ENCODE measurements at regions not wholly inside any gene's neighbourhood (a gene's known extent, or its start where the extent isn't known, plus 50 kb on each side); places are given as distances from the start of the nearest gene placed in this dataset.
"Not testable (repeated sequence)": the region's sequence is repeated elsewhere in the genome, so short reads cannot be mapped to it uniquely, and the experiment has no call there.

DNA sequence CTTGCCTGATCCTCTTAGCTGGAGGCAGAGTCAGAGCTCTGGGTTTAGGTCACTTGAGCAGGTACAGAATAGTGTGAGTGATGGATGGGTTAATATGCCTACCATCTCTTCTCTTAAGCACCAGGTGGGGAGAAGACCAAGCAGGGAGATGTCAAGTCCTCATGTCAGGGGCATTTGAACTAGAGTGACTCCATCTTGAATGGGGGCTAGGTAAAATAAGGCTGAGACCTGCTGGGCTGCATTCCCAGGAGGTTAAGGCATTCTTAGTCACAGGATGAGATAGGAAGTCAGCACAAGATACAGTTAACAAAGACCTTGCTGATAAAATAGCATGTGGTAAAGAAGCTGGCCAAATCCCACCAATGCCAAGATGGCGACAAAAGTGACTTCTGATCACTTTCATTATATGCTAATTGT, 77.4 kb upstream of the BTG3 start:
- H3K36me3 ChIP-seq, result no peaks in the 10 kb centered on the region
- peaks cover 4% of the 10 kb centered on the region for H3K4me1 ChIP-seq (ENCODE audit: insufficient read depth)
- TF ChIP-seq POLR2A (IDR thresholded peaks at IDR 0.05) (no peak), EP300 (IDR thresholded peaks at IDR 0.05) (no peak), CTCF (IDR thresholded peaks at IDR 0.05) (no peak)
- no peak overlapping the region for H3K27ac ChIP-seq
- H3K9me3 ChIP-seq, result no peaks in the 10 kb centered on the region
- 75 to 87% (median 83%) methylated on average over 1 of the region's 1 CpG for WGBS, 3 donors
- no peaks in the 10 kb centered on the region for H3K27me3 ChIP-seq
- DNase-seq, result no peak
- intact Hi-C loops (cut with DNase I), result no loop called here
- H3K4me3 ChIP-seq, result no peak overlapping the region

GRCh38 chr21:17688912-17689874, 76.5 kb upstream of the BTG3 start:
- 28 to 38% (median 36%) methylated on average over 13 of the region's 13 CpGs for WGBS, 3 donors
- no peaks in the 10 kb centered on the region for H3K27me3 ChIP-seq
- no peak overlapping the region for H3K27ac ChIP-seq
- H3K36me3 ChIP-seq, result no peaks in the 10 kb centered on the region
- intact Hi-C loops (cut with DNase I), result loop anchor here in 1 of 4 donors (10.0 kb wide), 1 partner anchor 236 kb away; no protein-coding TSS in a partner anchor
- DNase-seq, result peak; percentile 32 to 74 (median 35)
- TF ChIP-seq CTCF (IDR thresholded peaks at IDR 0.05) (no peak), POLR2A (IDR thresholded peaks at IDR 0.05) (no peak), EP300 (IDR thresholded peaks at IDR 0.05) (no peak)
- H3K9me3 ChIP-seq, result no peaks in the 10 kb centered on the region
- no peak overlapping the region for H3K4me3 ChIP-seq
- H3K4me1 ChIP-seq (ENCODE audit: insufficient read depth), result peaks cover 4% of the 10 kb centered on the region

DNA sequence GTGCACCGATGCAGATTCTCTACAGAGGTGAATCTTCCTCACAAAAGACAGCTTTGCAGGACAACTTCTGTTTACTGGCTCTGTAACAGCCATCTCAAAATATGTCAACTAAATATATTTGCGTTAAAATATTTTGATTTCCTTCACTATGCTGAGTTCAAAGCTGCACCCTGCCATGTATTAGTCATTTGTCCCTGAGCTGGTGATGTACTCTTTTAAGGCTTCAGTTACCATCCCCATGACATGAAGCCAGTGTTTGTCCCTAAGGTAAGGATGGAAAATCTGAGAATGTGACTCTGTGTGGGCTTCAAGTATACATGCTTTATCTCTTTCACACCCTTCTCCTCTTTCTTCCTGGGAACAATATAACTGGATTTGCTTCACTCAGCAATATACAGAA, 70.2 kb upstream of the BTG3 start:
- no peak for DNase-seq
- Histone ChIP-seq H3K4me3 (no peak overlapping the region), H3K27ac (no peak overlapping the region), H3K4me1 (ENCODE audit: insufficient read depth) (no peaks in the 10 kb centered on the region), H3K9me3 (no peaks in the 10 kb centered on the region), H3K27me3 (no peaks in the 10 kb centered on the region), H3K36me3 (no peaks in the 10 kb centered on the region)
- intact Hi-C loops (cut with DNase I), result loop anchor here in 3 of 4 donors (5.0 to 10.0 kb wide), 3 partner anchors 234 to 242 kb away; no protein-coding TSS in a partner anchor
- no peak for TF ChIP-seq CTCF (IDR thresholded peaks at IDR 0.05)
- no peak for TF ChIP-seq POLR2A (IDR thresholded peaks at IDR 0.05)
- TF ChIP-seq EP300 (IDR thresholded peaks at IDR 0.05), result no peak
- 48 to 64% (median 54%) methylated on average over 2 of the region's 2 CpGs for WGBS, 3 donors

DNA sequence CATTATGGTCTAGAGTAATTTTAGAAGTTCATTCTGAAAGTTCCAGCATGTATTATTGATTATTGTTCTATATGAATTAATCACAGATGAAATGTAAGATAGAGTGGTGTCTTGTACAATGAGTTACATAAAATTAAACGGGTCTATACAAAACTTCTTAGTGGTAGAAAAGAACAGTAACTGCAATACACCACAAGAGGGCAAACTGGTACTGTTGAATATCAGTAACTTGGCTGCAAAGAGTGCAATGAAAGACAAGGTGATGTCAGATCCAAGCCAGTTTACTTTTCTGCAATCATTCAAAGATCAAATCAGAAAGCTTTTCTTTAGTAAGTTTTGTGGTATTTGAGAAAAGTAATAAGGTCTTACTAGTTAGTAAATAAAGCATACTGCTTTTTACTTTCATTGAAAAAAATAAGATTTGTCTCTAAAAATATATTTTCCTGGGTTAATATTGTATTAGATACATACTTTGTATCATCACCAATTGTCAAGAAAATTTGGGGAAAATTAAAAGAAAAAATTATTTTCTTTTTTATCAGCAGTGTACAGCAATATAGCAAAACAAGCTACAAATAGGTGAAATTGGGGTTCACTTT, 66.4 kb upstream of the BTG3 start:
- Histone ChIP-seq H3K36me3 (no peaks in the 10 kb centered on the region), H3K27me3 (no peaks in the 10 kb centered on the region), H3K4me1 (ENCODE audit: insufficient read depth) (no peaks in the 10 kb centered on the region), H3K9me3 (no peaks in the 10 kb centered on the region), H3K27ac (no peak overlapping the region), H3K4me3 (no peak overlapping the region)
- TF ChIP-seq CTCF (IDR thresholded peaks at IDR 0.05) (peak; percentile 59 to 68 (median 64)), EP300 (IDR thresholded peaks at IDR 0.05) (no peak), POLR2A (IDR thresholded peaks at IDR 0.05) (no peak)
- WGBS, 3 donors, result 0 to 3% (median 0%) methylated on average over 1 of the region's 1 CpG
- no peak for DNase-seq
- intact Hi-C loops (cut with DNase I), result loop anchor here in 1 of 4 donors (10.0 kb wide), 1 partner anchor 246 kb away; no protein-coding TSS in a partner anchor

- not testable (repeated sequence) for H3K4me3 ChIP-seq; H3K27me3 ChIP-seq; H3K27ac ChIP-seq; H3K9me3 ChIP-seq; H3K4me1 ChIP-seq (ENCODE audit: insufficient read depth); DNase-seq; H3K36me3 ChIP-seq
- intact Hi-C loops (cut with DNase I), result loop anchor here in 1 of 4 donors (10.0 kb wide), 1 partner anchor 248 kb away; no protein-coding TSS in a partner anchor
- WGBS, 3 donors, result 32 to 48% (median 33%) methylated on average over 11 of the region's 11 CpGs
Observed at GRCh38 chr21:17676930-17677329, 64.2 kb upstream of the BTG3 start.

Measured in ovary (tissue), 7 donors.